GM10266 (cell line): ENCODE measurements at regions not wholly inside any gene's neighbourhood (a gene's known extent, or its start where the extent isn't known, plus 50 kb on each side); places are given as distances from the start of the nearest gene placed in this dataset.

Experiments used
- DNase-seq: peaks from one replicate; pipeline ENCODE4 v3.0.0; 2012; ENCODE audit errors: extremely low spot score
- TF ChIP-seq, protein P1 (sequence below): IDR thresholded peaks from 2 replicates; pipeline ENCODE4 v1.5.1; 2012; ENCODE audit warnings: mild to moderate bottlenecking, low read depth; ENCODE audit not compliant: control insufficient read depth, insufficient read depth; ENCODE audit errors: missing control alignments

DNA sequence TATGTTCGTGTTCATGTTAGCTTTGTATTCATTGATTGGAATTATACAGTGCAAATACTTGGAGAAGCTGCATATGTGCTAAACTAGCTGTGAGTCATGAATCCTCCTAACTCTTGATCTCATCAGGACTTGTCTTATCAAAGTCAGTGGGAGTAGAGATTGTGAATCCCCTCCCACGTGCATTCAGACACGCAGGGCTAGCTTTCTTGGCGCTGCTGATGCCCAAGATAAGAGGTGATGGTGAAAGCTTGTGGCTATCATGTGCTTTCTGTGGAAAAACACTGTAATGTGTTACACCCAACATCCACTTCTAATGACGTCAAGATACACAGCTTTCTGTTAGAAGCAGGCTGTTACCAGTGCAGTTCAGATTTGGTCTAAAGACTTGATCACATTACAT is 348.7 kb upstream of the HAND2 start:
- DNase-seq = no peak
- TF ChIP-seq, protein P1, sequence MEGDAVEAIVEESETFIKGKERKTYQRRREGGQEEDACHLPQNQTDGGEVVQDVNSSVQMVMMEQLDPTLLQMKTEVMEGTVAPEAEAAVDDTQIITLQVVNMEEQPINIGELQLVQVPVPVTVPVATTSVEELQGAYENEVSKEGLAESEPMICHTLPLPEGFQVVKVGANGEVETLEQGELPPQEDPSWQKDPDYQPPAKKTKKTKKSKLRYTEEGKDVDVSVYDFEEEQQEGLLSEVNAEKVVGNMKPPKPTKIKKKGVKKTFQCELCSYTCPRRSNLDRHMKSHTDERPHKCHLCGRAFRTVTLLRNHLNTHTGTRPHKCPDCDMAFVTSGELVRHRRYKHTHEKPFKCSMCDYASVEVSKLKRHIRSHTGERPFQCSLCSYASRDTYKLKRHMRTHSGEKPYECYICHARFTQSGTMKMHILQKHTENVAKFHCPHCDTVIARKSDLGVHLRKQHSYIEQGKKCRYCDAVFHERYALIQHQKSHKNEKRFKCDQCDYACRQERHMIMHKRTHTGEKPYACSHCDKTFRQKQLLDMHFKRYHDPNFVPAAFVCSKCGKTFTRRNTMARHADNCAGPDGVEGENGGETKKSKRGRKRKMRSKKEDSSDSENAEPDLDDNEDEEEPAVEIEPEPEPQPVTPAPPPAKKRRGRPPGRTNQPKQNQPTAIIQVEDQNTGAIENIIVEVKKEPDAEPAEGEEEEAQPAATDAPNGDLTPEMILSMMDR = no peak

DNA sequence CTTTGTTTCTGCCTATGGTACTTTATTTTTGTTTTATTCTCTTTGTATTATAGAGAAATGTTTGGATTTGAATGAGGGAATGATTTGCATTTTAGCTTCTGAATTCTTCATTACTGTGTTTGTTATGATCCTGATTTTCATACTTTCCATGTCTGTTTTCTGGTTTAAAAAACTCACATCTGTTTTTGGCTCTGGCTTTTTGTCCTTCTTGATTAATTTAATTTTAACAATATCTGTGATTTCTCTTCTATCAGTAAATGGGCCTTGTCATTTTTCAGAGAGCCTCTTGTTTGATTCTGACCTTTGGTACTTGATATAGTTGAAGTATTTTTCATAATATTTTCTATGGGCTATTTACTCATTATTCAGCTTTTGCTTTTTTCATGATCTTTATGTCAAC is 341.6 kb upstream of the HAND2 start:
- TF ChIP-seq, protein P1 = no peak
- no peak for DNase-seq

DNA sequence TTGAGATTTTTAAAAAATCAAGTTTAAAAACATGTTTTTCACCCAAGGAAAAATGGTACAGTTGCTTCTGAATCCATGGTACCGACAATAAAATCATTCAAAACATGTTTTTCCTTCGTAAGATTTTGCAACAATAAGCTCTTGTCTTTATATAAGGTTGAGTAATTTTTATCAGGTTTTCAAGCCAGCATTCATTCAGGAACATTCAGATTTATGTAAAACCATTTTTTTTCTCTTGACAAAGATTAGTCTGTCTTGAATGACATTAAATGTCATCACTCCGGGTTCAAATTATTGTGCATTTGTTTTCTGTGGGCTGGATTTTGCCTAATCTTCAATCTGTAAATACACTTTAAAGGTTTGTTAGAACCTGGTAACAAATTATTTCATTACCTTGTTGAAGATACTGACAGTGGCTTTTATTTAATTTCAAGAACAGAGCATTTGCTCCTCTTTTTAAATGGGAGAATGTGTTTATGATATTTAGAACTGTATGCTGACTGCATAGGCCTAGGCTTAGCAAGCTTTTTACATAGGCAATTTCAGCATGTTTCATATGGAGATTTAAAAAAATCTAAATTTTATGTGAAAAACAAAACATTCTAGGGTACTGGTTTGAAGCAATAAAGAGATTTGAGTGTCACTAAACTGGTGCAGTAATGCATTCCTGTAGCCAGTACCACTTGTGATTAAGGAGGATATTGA is 336.4 kb upstream of the HAND2 start:
- no peak for DNase-seq
- TF ChIP-seq, protein P1 = no peak

DNA sequence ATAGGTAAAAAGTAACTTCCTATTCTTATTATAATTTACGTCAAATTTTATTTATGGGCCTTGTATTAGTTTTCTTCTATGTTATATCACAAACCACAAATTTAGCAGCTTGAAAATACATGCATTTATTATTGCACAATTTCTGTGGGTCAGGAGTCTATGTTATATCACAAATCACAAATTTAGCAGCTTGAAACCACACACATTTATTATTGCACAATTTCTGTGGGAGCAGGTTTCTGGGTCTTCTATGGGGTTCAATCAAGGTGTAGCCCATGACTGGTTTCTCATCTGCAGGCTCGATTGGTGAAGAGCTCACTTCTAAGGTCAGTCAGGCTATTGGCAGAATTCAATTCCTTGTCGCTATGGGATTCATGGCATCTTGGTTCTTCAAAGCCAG is 332.7 kb upstream of the HAND2 start:
- no peak for DNase-seq
- TF ChIP-seq, protein P1 = no peak

DNA sequence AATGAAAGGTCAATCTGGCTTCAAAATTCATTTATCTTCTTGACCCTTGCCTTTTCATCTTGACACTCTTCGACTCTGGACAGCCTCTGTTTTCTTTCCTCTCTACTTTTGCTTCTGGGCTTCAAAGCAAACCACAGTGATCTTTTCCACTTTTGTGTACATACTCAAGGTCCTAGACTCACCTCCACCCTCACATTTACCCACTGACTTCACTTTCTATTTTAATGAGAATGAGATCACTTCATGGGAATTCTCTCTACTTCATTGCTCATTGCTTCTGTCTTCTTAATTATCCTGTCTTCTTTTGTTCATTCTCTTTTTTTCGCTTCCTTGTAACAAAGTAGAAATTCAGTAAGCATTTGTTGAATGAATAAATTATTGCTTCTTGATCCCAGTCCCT is 330.1 kb upstream of the HAND2 start:
- no peak for DNase-seq
- TF ChIP-seq, protein P1 = no peak

DNA sequence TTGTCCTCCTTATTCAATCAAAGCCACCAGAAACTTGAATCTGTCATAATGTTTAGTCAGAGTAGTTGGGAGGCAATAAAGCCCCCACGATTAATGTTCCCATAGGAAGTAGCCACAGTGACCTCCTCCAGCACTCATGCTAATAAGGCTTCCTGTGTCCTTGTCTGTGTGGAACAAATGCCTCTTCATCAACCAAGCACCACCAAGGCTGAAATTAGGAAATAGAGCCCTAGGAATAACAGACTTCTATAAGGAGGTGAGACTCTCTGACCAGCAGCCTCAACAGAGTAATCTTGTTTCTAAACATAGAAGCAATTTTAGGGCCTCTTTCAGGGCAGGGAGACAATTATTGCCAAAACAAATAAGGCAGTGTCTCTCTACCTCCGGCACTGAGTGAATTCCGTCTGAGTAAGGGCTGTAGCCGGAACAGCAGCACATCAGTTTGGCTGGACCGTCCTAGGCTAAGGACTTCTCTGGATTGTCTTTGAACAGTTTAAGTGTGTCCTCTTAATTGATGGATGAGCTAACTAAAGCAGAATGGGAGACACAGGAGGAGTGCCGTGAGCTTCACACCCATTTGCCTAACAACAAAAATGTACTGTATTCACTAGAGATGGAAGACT is 329.2 kb upstream of the HAND2 start:
- TF ChIP-seq, protein P1 = no peak
- no peak for DNase-seq

DNA sequence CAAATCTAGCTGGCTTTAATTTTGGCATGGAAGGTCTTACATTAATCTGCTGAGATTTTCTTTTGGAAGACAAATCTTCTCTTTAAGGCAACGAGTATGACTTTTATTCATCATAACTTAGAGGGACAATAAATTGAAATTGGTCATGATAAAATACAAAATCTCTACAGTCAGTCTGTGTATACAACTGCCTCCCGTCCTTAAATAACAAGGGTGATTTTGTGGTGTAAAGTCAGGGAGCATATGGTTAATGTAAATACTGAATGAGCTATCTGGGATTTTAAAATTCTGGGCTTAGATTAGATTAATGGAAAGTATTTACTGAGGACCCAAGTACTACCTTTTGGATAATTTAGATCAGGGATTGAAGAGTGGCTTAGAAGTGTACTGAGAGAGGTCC is 328.4 kb upstream of the HAND2 start:
- no peak for DNase-seq
- TF ChIP-seq, protein P1 = no peak
